Calu3 (cell line): ENCODE measurements at regions not wholly inside any gene's neighbourhood (a gene's known extent, or its start where the extent isn't known, plus 50 kb on each side); places are given as distances from the start of the nearest gene placed in this dataset.

Experiments used
- BruUV-seq: library from RNA; stranded (reverse); fragments of 400-500 nt; replicated peaks from 2 replicates; lab custom pipeline; 2021; lab: Mats Ljungman, UMichigan
- CTCF ChIA-PET: fragments of 300-600 bp; sonication (Branson Sonifier 250); formaldehyde crosslinking; loops from one replicate; lab custom pipeline; 2022; ENCODE audit warnings: antibody characterized with exemption; lab: Charles Lee
- DNase-seq: peaks from one replicate; pipeline ENCODE4 v3.0.0; 2022
- H3K27ac Mint-ChIP-seq: one replicate; pipeline ENCODE4 v1.8.0; 2022; ENCODE audit warnings: mixed read lengths; ENCODE audit not compliant: unreplicated experiment
- H3K27me3 Mint-ChIP-seq: one replicate; pipeline ENCODE4 v1.8.0; 2022; ENCODE audit warnings: mixed read lengths; ENCODE audit not compliant: unreplicated experiment
- H3K36me3 Mint-ChIP-seq: one replicate; pipeline ENCODE4 v1.8.0; 2022; ENCODE audit warnings: mild to moderate bottlenecking, moderate library complexity, mixed read lengths; ENCODE audit not compliant: insufficient read depth, unreplicated experiment
- H3K4me1 Mint-ChIP-seq: one replicate; pipeline ENCODE4 v1.8.0; 2022; ENCODE audit warnings: mild to moderate bottlenecking, low read depth, mixed read lengths; ENCODE audit not compliant: unreplicated experiment
- H3K4me3 Mint-ChIP-seq: one replicate; pipeline ENCODE4 v1.8.0; 2022; ENCODE audit warnings: mild to moderate bottlenecking, low read depth, moderate library complexity, mixed read lengths; ENCODE audit not compliant: unreplicated experiment
- H3K9me3 Mint-ChIP-seq: one replicate; pipeline ENCODE4 v1.8.0; 2022; ENCODE audit warnings: low read depth, mixed read lengths; ENCODE audit not compliant: unreplicated experiment
- CTCF ChIP-seq: fragments of 200-600 bp; IDR thresholded peaks from one replicate; pipeline ENCODE4 v1.8.0; 2022; ENCODE audit warnings: antibody characterized with exemption; ENCODE audit not compliant: unreplicated experiment
- intact Hi-C: fragments of 100-400 bp; cut with micrococcal nuclease; formaldehyde crosslinking; loops from one replicate; pipeline ENCODE4 v1.10.0; 2022; ENCODE audit not compliant: unreplicated experiment

GRCh38 chr6:168217216-168217879 lies 102.2 kb downstream of the DACT2 start:
- H3K9me3 Mint-ChIP-seq = no peaks in the 10 kb centered on the region
- no peak for DNase-seq
- H3K27ac Mint-ChIP-seq = no peak overlapping the region
- no peaks in the 10 kb centered on the region for H3K36me3 Mint-ChIP-seq
- H3K4me3 Mint-ChIP-seq = no peak overlapping the region
- TF ChIP-seq CTCF = no peak
- no TSS peak for BruUV-seq
- CTCF ChIA-PET = no interaction called here
- H3K4me1 Mint-ChIP-seq = no peaks in the 10 kb centered on the region
- H3K27me3 Mint-ChIP-seq = peaks cover 84% of the 10 kb centered on the region
- intact Hi-C loops = no loop called here

- no peak for TF ChIP-seq CTCF
- no peaks in the 10 kb centered on the region for H3K9me3 Mint-ChIP-seq
- CTCF ChIA-PET = no interaction called here
- intact Hi-C loops = no loop called here
- peaks cover 84% of the 10 kb centered on the region for H3K27me3 Mint-ChIP-seq
- BruUV-seq = no TSS peak
- H3K4me3 Mint-ChIP-seq = no peak overlapping the region
- DNase-seq = no peak
- no peak overlapping the region for H3K27ac Mint-ChIP-seq
- no peaks in the 10 kb centered on the region for H3K36me3 Mint-ChIP-seq
- no peaks in the 10 kb centered on the region for H3K4me1 Mint-ChIP-seq
Observed at GRCh38 chr6:168216751-168217191, 102.8 kb downstream of the DACT2 start.

GRCh38 chr6:168216117-168216516 lies 103.5 kb downstream of the DACT2 start:
- BruUV-seq = no TSS peak
- CTCF ChIA-PET = no interaction called here
- Mint-ChIP-seq H3K27me3 (peaks cover 80% of the 10 kb centered on the region), H3K9me3 (no peaks in the 10 kb centered on the region), H3K36me3 (no peaks in the 10 kb centered on the region), H3K4me3 (no peak overlapping the region), H3K27ac (no peak overlapping the region), H3K4me1 (no peaks in the 10 kb centered on the region)
- intact Hi-C loops = no loop called here
- TF ChIP-seq CTCF = no peak
- DNase-seq = no peak

GRCh38 chr6:168215121-168215808 lies 104.3 kb downstream of the DACT2 start:
- H3K27ac Mint-ChIP-seq = no peak overlapping the region
- peaks cover 78% of the 10 kb centered on the region for H3K27me3 Mint-ChIP-seq
- no peak overlapping the region for H3K4me3 Mint-ChIP-seq
- no peak for TF ChIP-seq CTCF
- BruUV-seq = no TSS peak
- no peaks in the 10 kb centered on the region for H3K9me3 Mint-ChIP-seq
- no peaks in the 10 kb centered on the region for H3K4me1 Mint-ChIP-seq
- DNase-seq = no peak
- H3K36me3 Mint-ChIP-seq = no peaks in the 10 kb centered on the region
- CTCF ChIA-PET = no interaction called here
- intact Hi-C loops = no loop called here
